ENCODE measurements at regions not wholly inside any gene's neighbourhood (a gene's known extent, or its start where the extent isn't known, plus 50 kb on each side); places are given as distances from the start of the nearest gene placed in this dataset.

- H3K27ac ChIP-seq (ENCODE audit: extremely low read depth, low read depth, low read length), result no peak overlapping the region
- H3K4me3 ChIP-seq (ENCODE audit: low read depth, low read length), result no peak overlapping the region
- no peaks in the 10 kb centered on the region for H3K4me1 ChIP-seq (ENCODE audit: control insufficient read depth, insufficient read depth, low read length)
- H3K36me3 ChIP-seq (ENCODE audit: control insufficient read depth in 2 of 2, insufficient read depth in 1 of 2, low read length in 2 of 2), result no peaks in the 10 kb centered on the region
- H3K9me3 ChIP-seq (ENCODE audit: control insufficient read depth, insufficient read depth, low read depth, low read length), result no peaks in the 10 kb centered on the region
- TF ChIP-seq ZFHX2 (tag by site-specific recombination; conservative IDR thresholded peaks at IDR 0.05) (no peak), ZNF391 (tag by site-specific recombination; IDR thresholded peaks at IDR 0.05; ENCODE audit: borderline replicate concordance, low read depth) (no peak), PRDM10 (tag by site-specific recombination; IDR thresholded peaks at IDR 0.05) (no peak), ZNF600 (tag by site-specific recombination; IDR thresholded peaks at IDR 0.05) (no peak), KLF16 (tag by site-specific recombination; IDR thresholded peaks at IDR 0.05) (no peak), PRDM2 (tag by site-specific recombination; IDR thresholded peaks at IDR 0.05; ENCODE audit: borderline replicate concordance) (no peak), ZFP3 (tag by site-specific recombination; IDR thresholded peaks at IDR 0.05; ENCODE audit: low read depth) (no peak), ZNF214 (tag by site-specific recombination; IDR thresholded peaks at IDR 0.05; ENCODE audit: borderline replicate concordance) (no peak), KLF8 (tag by site-specific recombination; IDR thresholded peaks at IDR 0.05) (no peak), ZNF704 (tag by site-specific recombination; IDR thresholded peaks at IDR 0.05) (no peak), ZNF768 (tag by site-specific recombination; IDR thresholded peaks at IDR 0.05) (no peak), ZNF623 (tag by site-specific recombination; IDR thresholded peaks at IDR 0.05) (no peak), BCL11A (tag by site-specific recombination; IDR thresholded peaks at IDR 0.05; ENCODE audit: low read depth) (no peak), ZNF426 (tag by site-specific recombination; IDR thresholded peaks at IDR 0.05) (no peak)
- TF ChIP-seq, protein P1, sequence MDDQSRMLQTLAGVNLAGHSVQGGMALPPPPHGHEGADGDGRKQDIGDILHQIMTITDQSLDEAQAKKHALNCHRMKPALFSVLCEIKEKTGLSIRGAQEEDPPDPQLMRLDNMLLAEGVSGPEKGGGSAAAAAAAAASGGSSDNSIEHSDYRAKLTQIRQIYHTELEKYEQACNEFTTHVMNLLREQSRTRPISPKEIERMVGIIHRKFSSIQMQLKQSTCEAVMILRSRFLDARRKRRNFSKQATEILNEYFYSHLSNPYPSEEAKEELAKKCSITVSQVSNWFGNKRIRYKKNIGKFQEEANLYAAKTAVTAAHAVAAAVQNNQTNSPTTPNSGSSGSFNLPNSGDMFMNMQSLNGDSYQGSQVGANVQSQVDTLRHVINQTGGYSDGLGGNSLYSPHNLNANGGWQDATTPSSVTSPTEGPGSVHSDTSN (CRISPR knock-in tag; IDR thresholded peaks at IDR 0.05), result no peak
- POLR2A ChIA-PET, result no interaction called here
- CTCF ChIA-PET, result no interaction called here
Observed at GRCh38 chr13:58876473-58876872, 1244.9 kb downstream of the PCDH17 start.

Data from HEK293 (cell line).